ENCODE measurements at regions not wholly inside any gene's neighbourhood (a gene's known extent, or its start where the extent isn't known, plus 50 kb on each side); places are given as distances from the start of the nearest gene placed in this dataset.

DNA sequence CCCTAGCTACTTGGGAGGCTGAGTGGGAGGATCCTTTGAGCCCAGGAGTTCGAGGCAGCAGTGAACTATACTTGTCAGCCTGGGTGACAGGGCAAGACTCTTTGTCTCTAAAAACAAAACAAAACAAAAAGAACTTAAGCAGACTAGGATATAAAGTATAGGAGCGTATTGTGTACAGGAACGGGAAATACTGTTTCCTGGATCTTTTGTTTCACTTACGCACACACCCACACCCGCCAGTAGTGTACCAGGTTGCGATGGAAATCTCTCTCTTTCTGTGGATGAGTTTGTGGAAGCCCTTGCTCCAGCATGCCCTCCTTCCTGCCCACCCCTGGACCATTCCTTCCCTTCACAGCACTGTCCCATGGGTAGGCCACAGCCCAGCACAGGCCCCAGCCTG lies 136.3 kb downstream of the RPIA start:
- Mint-ChIP-seq H3K4me3 (no peak overlapping the region), H3K36me3 (ENCODE audit: low read depth) (no peaks in the 10 kb centered on the region), H3K4me1 (no peaks in the 10 kb centered on the region), H3K9me3 (no peaks in the 10 kb centered on the region), H3K27me3 (peaks cover 3% of the 10 kb centered on the region), H3K27ac (no peak overlapping the region)
- POLR2A ChIA-PET, result no interaction called here
- CTCF ChIA-PET, result no interaction called here
- no peak for DNase-seq

DNA sequence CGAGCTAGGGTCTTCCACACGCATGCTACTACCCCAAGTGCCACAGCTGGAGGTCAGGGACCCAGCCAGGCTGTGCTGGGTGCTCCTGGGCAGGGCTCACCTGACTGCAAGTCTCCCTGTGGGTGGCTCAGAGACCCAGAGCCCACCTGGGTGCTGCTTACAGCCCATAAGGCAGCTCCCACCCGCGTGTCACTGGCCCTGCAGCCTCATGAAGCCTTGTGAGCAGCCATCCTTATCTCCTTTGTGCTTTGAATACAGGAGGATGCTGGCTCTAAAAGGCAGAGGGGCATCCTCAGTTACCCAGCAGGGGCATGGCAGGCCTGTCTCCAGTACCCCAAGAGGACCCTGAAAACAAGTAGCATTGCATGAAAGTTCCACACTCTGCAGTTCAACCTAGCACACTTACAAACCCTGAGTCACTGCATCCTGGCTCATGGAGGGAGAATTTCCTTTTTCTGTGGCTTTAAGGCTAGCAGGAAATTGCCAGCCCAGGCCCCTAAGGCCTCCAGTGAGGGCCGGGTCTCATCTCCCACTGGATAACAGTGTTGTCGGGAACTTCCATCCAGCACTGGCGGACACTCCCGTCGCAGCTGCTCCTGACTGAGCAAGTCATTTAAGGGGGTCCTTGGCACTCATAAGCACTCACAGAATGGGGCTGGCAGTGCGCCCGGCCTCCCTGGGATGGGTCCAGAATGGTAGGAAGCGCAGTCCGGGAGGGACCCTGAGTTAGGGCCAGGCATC lies 137.1 kb downstream of the RPIA start:
- Mint-ChIP-seq H3K4me3 (no peak overlapping the region), H3K36me3 (ENCODE audit: low read depth) (no peaks in the 10 kb centered on the region), H3K4me1 (no peaks in the 10 kb centered on the region), H3K9me3 (no peaks in the 10 kb centered on the region), H3K27me3 (peaks cover 3% of the 10 kb centered on the region), H3K27ac (no peak overlapping the region)
- CTCF ChIA-PET, result no interaction called here
- DNase-seq, result no peak
- POLR2A ChIA-PET, result no interaction called here

DNA sequence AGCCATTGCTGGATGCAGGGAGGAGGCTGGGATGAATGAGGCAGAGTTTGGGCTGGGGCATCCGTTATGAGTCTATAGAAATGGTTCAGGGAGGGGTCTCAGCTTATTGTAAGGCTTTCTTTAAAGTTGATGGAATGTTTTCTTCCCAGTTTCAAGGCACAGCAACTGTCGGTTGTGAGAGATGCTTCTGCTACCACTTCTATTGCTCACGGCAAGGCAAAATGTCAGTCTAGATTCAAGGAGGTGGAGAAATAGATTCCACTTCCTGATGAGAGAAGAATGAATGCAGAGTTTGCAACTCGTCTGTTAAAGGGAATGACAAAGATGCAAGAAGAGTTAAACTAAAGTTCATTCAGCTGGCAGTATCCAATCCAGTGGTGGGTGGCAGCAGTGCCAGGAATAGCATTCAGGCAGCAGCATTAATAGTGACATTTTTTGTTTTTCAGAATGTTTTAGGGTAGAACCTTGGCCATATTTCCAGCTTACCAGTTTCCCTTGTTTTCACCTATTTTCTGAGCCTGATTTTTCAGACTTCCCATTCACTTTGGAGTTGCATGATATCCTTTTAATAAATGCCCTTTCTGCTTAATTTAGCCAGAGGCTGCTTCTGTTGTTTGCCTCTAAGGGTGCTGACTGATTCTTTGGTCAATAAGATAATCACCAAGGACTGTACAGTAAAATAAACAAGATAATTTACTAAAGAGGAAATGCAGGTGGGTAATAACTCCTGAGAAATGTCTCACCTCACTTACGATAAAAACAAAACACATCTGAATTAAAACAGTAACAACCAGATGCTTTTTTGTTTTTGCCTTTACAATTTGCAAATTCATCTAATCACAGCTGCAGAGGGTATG lies 138.4 kb downstream of the RPIA start:
- no peaks in the 10 kb centered on the region for H3K4me1 Mint-ChIP-seq
- CTCF ChIA-PET, result no interaction called here
- no peak for DNase-seq
- no peaks in the 10 kb centered on the region for H3K27me3 Mint-ChIP-seq
- no peaks in the 10 kb centered on the region for H3K9me3 Mint-ChIP-seq
- H3K27ac Mint-ChIP-seq, result no peak overlapping the region
- POLR2A ChIA-PET, result no interaction called here
- H3K36me3 Mint-ChIP-seq (ENCODE audit: low read depth), result no peaks in the 10 kb centered on the region
- no peak overlapping the region for H3K4me3 Mint-ChIP-seq

DNA sequence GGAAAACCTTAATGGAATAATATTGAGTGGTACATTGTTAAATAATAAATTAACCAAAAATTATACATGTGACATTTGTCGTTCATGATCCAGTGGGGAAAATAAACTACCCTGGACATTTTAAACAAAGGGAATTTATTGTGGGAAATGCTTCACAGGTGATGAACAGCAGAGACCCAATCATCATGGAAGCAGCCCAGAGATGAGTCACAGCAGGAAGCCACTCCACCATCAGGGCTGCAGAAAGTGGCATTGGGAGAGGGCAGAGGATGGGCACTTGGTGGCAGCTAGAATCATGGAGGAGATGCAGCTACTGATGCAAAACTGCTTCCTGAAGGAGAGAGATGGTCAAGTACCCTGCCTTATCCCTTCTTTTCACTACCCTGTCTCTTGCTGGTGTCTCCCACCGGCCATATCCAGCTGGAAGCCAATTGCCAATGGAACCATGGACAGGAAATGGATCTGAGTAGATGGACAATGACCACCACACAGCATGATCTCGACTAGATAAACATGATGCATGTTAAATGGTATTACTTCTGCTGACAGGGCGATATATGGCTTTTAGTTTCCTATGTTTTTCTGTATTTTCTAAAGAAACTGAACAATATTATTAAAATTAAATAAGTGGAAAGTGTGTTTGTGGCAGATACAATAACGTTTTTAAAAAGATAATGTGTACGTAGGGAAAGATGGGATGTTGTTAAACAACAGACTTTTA lies 139.8 kb downstream of the RPIA start:
- CTCF ChIA-PET, result interaction anchor here (0.6 to 1.1 kb wide), 8 partner anchors 9 to 91 kb away, joined by 3 to 6 read pairs (median 3); no protein-coding TSS in a partner anchor
- Mint-ChIP-seq H3K4me3 (no peak overlapping the region), H3K36me3 (ENCODE audit: low read depth) (no peaks in the 10 kb centered on the region), H3K4me1 (no peaks in the 10 kb centered on the region), H3K27me3 (no peaks in the 10 kb centered on the region), H3K27ac (no peak overlapping the region), H3K9me3 (no peaks in the 10 kb centered on the region)
- no peak for DNase-seq
- POLR2A ChIA-PET, result no interaction called here

DNA sequence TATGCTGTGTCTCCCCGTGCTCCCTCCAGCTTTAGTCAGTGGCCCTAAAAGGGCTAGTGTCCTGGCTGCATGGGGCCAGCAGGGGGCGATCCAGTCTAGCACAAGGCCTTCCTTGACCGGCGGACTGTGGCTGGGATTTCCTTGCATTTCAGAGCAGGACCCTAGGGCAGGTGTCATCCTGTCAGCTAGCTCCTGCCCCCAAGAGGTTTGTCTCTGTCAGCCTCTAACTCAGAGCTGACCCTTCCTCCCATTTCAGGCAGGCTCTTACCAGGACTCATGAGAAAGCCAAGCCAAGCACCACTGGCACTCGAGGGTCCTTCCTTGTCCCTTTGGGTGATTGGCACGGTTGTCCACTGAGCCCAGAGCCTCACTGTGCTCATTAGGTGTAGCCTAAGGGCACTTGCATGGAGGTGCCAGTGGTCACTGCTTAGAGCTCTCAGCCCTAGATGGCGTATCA lies 140.3 kb downstream of the RPIA start:
- no peak overlapping the region for H3K4me3 Mint-ChIP-seq
- peaks cover 2% of the 10 kb centered on the region for H3K27me3 Mint-ChIP-seq
- no peak overlapping the region for H3K27ac Mint-ChIP-seq
- POLR2A ChIA-PET, result no interaction called here
- no peaks in the 10 kb centered on the region for H3K4me1 Mint-ChIP-seq
- CTCF ChIA-PET, result interaction anchor here (0.6 to 1.1 kb wide), 8 partner anchors 9 to 91 kb away, joined by 3 to 6 read pairs (median 3); no protein-coding TSS in a partner anchor
- H3K36me3 Mint-ChIP-seq (ENCODE audit: low read depth), result no peaks in the 10 kb centered on the region
- no peaks in the 10 kb centered on the region for H3K9me3 Mint-ChIP-seq
- DNase-seq, result peak; percentile 52

DNA sequence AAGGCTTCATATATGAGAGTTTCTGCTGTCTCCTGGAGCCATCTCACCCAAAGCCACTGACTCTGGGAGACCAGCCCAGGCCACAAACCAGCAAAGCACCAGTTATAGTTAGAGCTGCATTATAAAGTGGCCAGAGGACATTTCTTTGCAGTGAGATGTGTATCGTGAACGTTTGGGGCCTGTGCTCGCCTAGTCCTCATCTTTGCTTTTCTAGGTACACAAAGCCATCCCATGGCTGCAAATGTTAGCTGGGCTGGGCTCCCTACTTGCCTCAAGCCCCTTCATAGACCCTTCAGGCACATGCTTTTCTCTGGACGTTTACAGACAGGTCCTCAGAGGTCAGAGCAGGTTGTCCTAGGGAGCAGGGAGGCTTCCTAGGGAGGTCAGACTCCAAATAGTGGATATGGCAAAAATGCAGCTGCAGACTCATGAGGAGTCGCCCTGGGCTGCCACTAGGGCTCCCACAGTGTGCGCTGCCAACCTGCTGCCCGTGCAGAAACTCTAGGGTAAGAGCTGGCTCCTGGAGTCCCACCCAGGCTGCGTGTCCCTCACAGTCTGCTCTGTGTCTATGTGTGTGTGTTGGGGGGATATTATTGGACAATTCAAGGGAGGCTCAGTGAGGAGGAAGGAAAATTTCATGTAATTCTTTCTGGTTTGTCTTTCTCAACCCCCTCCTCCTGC lies 141.0 kb downstream of the RPIA start:
- no peak overlapping the region for H3K4me3 Mint-ChIP-seq
- no peak overlapping the region for H3K27ac Mint-ChIP-seq
- POLR2A ChIA-PET, result no interaction called here
- no peak for DNase-seq
- CTCF ChIA-PET, result interaction anchor here (1.0 to 1.4 kb wide), 2 partner anchors 48 to 85 kb away, joined by 3 read pairs; no protein-coding TSS in a partner anchor
- peaks cover 2% of the 10 kb centered on the region for H3K27me3 Mint-ChIP-seq
- H3K4me1 Mint-ChIP-seq, result no peaks in the 10 kb centered on the region
- no peaks in the 10 kb centered on the region for H3K36me3 Mint-ChIP-seq (ENCODE audit: low read depth)
- H3K9me3 Mint-ChIP-seq, result no peaks in the 10 kb centered on the region

DNA sequence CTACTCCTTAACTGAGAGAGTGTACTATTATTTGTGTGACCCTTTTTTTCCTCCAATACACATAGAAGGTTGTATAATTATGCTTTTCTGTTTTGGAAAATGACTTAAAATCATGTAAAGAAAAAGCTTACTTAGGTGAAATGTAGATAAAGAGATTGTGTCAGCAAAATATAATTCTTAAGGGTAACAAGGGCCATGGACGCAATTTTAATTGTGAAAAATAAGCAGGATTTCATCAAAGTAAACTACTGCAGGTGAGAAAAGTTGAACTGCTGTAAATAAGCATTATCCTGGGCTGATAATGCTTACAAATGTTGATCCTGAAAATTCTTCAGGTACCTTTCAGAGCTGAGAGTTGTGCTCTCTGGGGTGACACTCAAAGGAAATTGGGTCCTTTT lies 141.5 kb downstream of the RPIA start:
- no peaks in the 10 kb centered on the region for H3K4me1 Mint-ChIP-seq
- ChIA-PET POLR2A (no interaction called here), CTCF (interaction anchor here (1.4 kb wide), 1 partner anchor 47 kb away, joined by 3 read pairs; no protein-coding TSS in a partner anchor)
- H3K27me3 Mint-ChIP-seq, result peaks cover 2% of the 10 kb centered on the region
- no peak for DNase-seq
- H3K4me3 Mint-ChIP-seq, result no peak overlapping the region
- H3K27ac Mint-ChIP-seq, result no peak overlapping the region
- H3K9me3 Mint-ChIP-seq, result no peaks in the 10 kb centered on the region
- H3K36me3 Mint-ChIP-seq (ENCODE audit: low read depth), result no peaks in the 10 kb centered on the region

DNA sequence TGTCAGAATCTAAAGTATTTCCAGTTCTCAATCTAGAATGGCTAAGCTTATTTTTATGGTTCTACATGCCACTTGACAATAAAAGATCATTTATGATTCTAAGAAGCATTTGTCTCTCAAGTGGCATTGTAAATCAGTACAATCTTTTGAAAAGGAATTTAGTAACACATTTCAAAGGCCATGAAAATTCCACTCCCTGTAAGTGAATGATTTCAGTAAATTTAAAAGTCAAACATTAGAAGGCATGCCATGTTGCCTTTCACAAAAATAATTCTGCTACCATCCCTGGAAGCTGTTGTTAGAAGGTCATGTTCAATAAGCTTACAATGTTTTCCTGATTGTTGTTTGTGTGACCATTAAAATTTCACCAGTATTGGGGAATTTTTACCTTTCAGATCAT lies 142.9 kb downstream of the RPIA start:
- Mint-ChIP-seq H3K36me3 (ENCODE audit: low read depth) (no peaks in the 10 kb centered on the region), H3K4me1 (no peaks in the 10 kb centered on the region), H3K27me3 (peaks cover 10% of the 10 kb centered on the region), H3K27ac (no peak overlapping the region), H3K9me3 (no peaks in the 10 kb centered on the region), H3K4me3 (no peak overlapping the region)
- ChIA-PET CTCF (interaction anchor here (0.9 to 1.2 kb wide), 2 partner anchors 12 to 26 kb away, joined by 3 read pairs; no protein-coding TSS in a partner anchor), POLR2A (no interaction called here)
- no peak for DNase-seq

DNA sequence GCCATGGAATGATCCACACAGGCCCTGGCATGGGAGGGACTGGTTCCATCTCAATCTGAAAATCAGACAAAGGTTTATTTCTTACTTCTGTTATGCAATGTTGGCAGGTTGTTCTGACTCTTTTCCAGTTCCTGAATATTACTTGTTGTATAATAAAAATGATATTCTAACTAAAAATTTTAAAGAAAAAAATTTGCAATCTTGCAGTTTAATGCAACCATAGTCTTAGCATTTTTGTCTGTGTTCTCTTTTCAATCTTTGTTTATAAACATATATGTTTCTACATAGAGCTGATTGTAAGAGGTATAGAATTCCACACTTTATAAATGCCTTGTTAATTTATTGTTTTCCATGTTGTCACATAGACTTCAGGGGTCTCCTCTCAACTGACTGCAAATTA lies 143.4 kb downstream of the RPIA start:
- CTCF ChIA-PET, result interaction anchor here (1.2 kb wide), 1 partner anchor 26 kb away, joined by 3 read pairs; no protein-coding TSS in a partner anchor
- Mint-ChIP-seq H3K4me3 (no peak overlapping the region), H3K4me1 (no peaks in the 10 kb centered on the region), H3K27me3 (peaks cover 11% of the 10 kb centered on the region), H3K27ac (no peak overlapping the region), H3K9me3 (no peaks in the 10 kb centered on the region), H3K36me3 (ENCODE audit: low read depth) (no peaks in the 10 kb centered on the region)
- DNase-seq, result no peak
- POLR2A ChIA-PET, result no interaction called here

DNA sequence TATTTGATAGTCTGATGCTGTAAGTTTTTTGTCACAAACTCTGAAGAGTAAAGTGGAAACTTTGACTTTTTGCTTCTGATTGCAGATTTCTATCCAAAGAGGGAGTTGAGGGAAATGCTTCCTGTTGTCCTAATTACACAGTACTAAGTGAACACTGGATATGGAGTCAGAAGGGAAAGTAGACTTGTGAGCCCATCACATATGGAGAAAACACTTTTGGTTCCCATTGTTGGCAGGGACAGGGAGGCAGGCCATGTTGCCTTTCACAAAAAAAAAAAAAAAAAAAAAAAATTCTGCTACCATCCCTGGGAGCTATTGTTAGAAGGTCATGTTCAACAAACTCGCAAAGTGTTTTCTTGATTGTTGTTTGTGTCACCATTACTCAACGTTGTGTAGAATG lies 144.3 kb downstream of the RPIA start:
- H3K4me3 Mint-ChIP-seq, result no peak overlapping the region
- H3K9me3 Mint-ChIP-seq, result no peaks in the 10 kb centered on the region
- no peaks in the 10 kb centered on the region for H3K4me1 Mint-ChIP-seq
- H3K36me3 Mint-ChIP-seq (ENCODE audit: low read depth), result no peaks in the 10 kb centered on the region
- POLR2A ChIA-PET, result no interaction called here
- peaks cover 15% of the 10 kb centered on the region for H3K27me3 Mint-ChIP-seq
- CTCF ChIA-PET, result no interaction called here
- no peak for DNase-seq
- no peak overlapping the region for H3K27ac Mint-ChIP-seq

DNA sequence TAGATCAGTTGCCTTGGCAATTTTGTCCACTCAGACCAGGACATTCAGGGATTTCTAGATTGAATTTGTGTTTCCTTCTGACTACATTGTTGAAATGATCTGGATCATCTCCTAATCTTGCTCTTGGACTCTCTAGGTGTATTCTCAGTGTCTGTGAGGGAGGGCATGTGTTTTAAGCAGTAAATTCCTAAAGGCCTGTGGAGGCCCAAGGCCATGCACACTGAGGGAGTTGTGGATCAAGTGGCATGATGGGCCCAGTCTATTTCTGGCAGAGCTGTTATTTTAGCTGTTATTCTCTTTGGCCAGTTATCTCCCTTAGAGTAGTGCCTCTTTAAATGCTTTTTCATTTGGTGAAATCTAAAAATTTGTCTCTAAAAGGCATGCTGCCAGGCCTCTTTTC lies 144.9 kb downstream of the RPIA start:
- Mint-ChIP-seq H3K4me1 (no peaks in the 10 kb centered on the region), H3K36me3 (ENCODE audit: low read depth) (no peaks in the 10 kb centered on the region), H3K4me3 (no peak overlapping the region), H3K27me3 (peaks cover 15% of the 10 kb centered on the region), H3K9me3 (no peaks in the 10 kb centered on the region), H3K27ac (no peak overlapping the region)
- CTCF ChIA-PET, result no interaction called here
- DNase-seq, result no peak
- POLR2A ChIA-PET, result no interaction called here

DNA sequence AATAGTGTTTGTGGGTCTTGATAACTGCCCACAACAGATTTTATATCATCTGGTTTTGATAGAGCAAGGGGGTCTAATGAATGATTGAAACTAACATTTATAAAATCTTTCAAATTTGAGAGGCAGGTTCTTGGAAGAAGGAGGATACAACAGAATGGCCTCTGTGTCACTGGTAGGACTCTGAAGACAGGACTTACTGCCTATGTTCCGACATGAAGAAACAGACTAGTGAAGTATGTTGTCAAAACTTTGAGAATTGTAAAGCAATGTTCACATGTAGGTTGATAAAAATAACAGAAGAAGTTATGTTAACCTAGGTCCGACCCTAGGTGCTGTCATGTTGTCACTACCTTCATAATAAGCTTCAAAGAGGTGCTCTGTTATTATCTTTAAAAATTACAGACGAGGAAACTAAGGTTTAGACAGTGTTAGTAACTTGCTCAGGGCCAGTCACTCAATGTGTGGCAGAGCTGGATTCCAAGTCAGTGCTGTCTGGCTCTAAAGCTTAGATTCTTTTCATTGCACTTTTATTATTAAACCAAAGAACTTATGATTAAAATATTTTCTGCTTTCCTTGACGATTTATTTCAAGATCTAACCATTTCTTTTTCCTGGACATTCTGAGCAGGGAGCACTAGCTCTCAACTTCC lies 146.2 kb downstream of the RPIA start:
- Mint-ChIP-seq H3K9me3 (no peaks in the 10 kb centered on the region), H3K4me1 (no peaks in the 10 kb centered on the region), H3K4me3 (no peak overlapping the region), H3K27ac (no peak overlapping the region), H3K36me3 (ENCODE audit: low read depth) (no peaks in the 10 kb centered on the region), H3K27me3 (peaks cover 17% of the 10 kb centered on the region)
- POLR2A ChIA-PET, result no interaction called here
- CTCF ChIA-PET, result no interaction called here
- DNase-seq, result no peak

Measured in activated CD4-positive, alpha-beta memory T cell treated with anti-CD3 and anti-CD28 coated beads, Interleukin-2, amount 10 ng/mL, durations not matched to agents 7 days and 5 days (primary cell).